ENCODE measurements at regions not wholly inside any gene's neighbourhood (a gene's known extent, or its start where the extent isn't known, plus 50 kb on each side); places are given as distances from the start of the nearest gene placed in this dataset.
A peak's percentile ranks its signal among the peaks of the same experiment; 100 is the strongest.

- no peak overlapping the region for H3K4me3 ChIP-seq
- no peak for DNase-seq
- H3K27ac ChIP-seq: no peak overlapping the region
- no peak for ATAC-seq (ENCODE audit: low FRiP score in 2 of 2)
- TF ChIP-seq EP300 (IDR thresholded peaks at IDR 0.05) (no peak), POLR2AphosphoS5 (IDR thresholded peaks at IDR 0.05) (no peak), POLR2A (IDR thresholded peaks at IDR 0.05) (no peak)
- TF ChIP-seq, protein P1, sequence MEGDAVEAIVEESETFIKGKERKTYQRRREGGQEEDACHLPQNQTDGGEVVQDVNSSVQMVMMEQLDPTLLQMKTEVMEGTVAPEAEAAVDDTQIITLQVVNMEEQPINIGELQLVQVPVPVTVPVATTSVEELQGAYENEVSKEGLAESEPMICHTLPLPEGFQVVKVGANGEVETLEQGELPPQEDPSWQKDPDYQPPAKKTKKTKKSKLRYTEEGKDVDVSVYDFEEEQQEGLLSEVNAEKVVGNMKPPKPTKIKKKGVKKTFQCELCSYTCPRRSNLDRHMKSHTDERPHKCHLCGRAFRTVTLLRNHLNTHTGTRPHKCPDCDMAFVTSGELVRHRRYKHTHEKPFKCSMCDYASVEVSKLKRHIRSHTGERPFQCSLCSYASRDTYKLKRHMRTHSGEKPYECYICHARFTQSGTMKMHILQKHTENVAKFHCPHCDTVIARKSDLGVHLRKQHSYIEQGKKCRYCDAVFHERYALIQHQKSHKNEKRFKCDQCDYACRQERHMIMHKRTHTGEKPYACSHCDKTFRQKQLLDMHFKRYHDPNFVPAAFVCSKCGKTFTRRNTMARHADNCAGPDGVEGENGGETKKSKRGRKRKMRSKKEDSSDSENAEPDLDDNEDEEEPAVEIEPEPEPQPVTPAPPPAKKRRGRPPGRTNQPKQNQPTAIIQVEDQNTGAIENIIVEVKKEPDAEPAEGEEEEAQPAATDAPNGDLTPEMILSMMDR (IDR thresholded peaks at IDR 0.05): no peak
- no peaks in the 10 kb centered on the region for H3K9me3 ChIP-seq
- no peaks in the 10 kb centered on the region for H3K27me3 ChIP-seq
- no peaks in the 10 kb centered on the region for H3K36me3 ChIP-seq
- no peaks in the 10 kb centered on the region for H3K4me1 ChIP-seq
Observed at GRCh38 chr1:192518700-192519099, 56.9 kb upstream of the RGS1 start.

GRCh38 chr1:192521734-192522133, 53.8 kb upstream of the RGS1 start:
- Histone ChIP-seq H3K36me3 (no peaks in the 10 kb centered on the region), H3K9me3 (no peaks in the 10 kb centered on the region), H3K27ac (no peak overlapping the region), H3K4me1 (no peaks in the 10 kb centered on the region), H3K4me3 (no peak overlapping the region), H3K27me3 (no peaks in the 10 kb centered on the region)
- TF ChIP-seq, protein P1 (IDR thresholded peaks at IDR 0.05): no peak
- TF ChIP-seq EP300 (IDR thresholded peaks at IDR 0.05) (no peak), POLR2AphosphoS5 (IDR thresholded peaks at IDR 0.05) (no peak), POLR2A (IDR thresholded peaks at IDR 0.05) (no peak)
- DNase-seq (no peak), ATAC-seq (ENCODE audit: low FRiP score in 2 of 2) (peak in 1 of 2 donors; percentile 75)
- WGBS, 2 donors: 47 to 58% methylated on average over 1 of the region's 1 CpG

DNA sequence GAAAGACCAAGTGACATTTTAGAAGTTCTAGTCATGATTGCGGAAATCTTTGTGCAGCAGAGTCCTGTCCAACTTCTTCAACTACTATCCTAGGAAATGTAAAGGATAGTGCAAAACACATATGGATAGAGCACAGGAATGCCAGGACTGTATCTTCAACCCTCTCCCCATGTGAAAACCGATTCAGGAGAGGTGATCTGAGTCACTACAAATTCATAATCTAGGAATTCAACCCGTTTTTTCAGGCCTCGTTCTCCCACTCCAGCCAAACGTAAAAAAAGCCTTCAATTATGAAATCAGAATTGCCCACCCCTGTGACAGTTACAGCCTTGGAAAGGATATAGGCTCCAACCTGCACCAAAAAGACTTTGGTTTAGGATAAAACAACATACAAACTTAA, 52.9 kb upstream of the RGS1 start:
- no peaks in the 10 kb centered on the region for H3K27me3 ChIP-seq
- no peaks in the 10 kb centered on the region for H3K36me3 ChIP-seq
- ATAC-seq (ENCODE audit: low FRiP score in 2 of 2): no peak
- DNase-seq: no peak
- no peaks in the 10 kb centered on the region for H3K4me1 ChIP-seq
- no peaks in the 10 kb centered on the region for H3K9me3 ChIP-seq
- H3K4me3 ChIP-seq: no peak overlapping the region
- WGBS, 2 donors: 87 to 96% methylated on average over 5 of the region's 5 CpGs
- no peak overlapping the region for H3K27ac ChIP-seq
- no peak for TF ChIP-seq POLR2A (IDR thresholded peaks at IDR 0.05)
- TF ChIP-seq EP300 (IDR thresholded peaks at IDR 0.05): no peak

- H3K36me3 ChIP-seq: no peaks in the 10 kb centered on the region
- no peak overlapping the region for H3K4me3 ChIP-seq
- DNase-seq (no peak), ATAC-seq (ENCODE audit: low FRiP score in 2 of 2) (no peak)
- no peak for TF ChIP-seq POLR2A (IDR thresholded peaks at IDR 0.05)
- H3K9me3 ChIP-seq: no peaks in the 10 kb centered on the region
- 10 to 20% methylated on average over 1 of the region's 1 CpG for WGBS, 2 donors
- H3K27me3 ChIP-seq: no peaks in the 10 kb centered on the region
- no peak overlapping the region for H3K27ac ChIP-seq
- H3K4me1 ChIP-seq: no peaks in the 10 kb centered on the region
Observed at GRCh38 chr1:192524223-192524622, 51.4 kb upstream of the RGS1 start.

All from upper lobe of left lung (tissue), 6 donors.